B cell (primary cell): ENCODE measurements at regions not wholly inside any gene's neighbourhood (a gene's known extent, or its start where the extent isn't known, plus 50 kb on each side); places are given as distances from the start of the nearest gene placed in this dataset.

Source experiments
- ATAC-seq: fragments of 200-7000 bp; cut with Tn5 transposase; one replicate; pipeline ENCODE4 v1.10.0; 2021; ENCODE audit warnings: low read depth, mild to moderate bottlenecking, moderate number of reproducible peaks, moderate library complexity
- CTCF ChIA-PET: fragments of 350-600 bp; sonication (Branson Sonifier 250); formaldehyde crosslinking; loops from one replicate; lab custom pipeline; 2021; ENCODE audit warnings: antibody characterized with exemption, inconsistent platforms; lab: Charles Lee
- POLR2A ChIA-PET: fragments of 350-600 bp; sonication (Branson Sonifier 250); formaldehyde crosslinking; loops from one replicate; lab custom pipeline; 2021; ENCODE audit warnings: antibody characterized with exemption; lab: Charles Lee
- DNase-seq: peaks from one replicate; pipeline ENCODE4 v3.0.0; 2013
- H2AFZ ChIP-seq: 2 replicates; pipeline ENCODE4 v1.6.1; 2012; ENCODE audit warnings: mild to moderate bottlenecking, low read depth, low read length; ENCODE audit not compliant: insufficient read depth, poor library complexity, severe bottlenecking
- H3K27ac ChIP-seq, 2 donors: 1 replicate in 1 of 2; 2 replicates in 1 of 2; pipeline ENCODE4 v1.5.1; 2012 to 2013; ENCODE audit warnings: low read length in 2 of 2, mild to moderate bottlenecking in 2 of 2, moderate library complexity in 1 of 2
- H3K27me3 ChIP-seq, 4 experiments: fragments of 200-600 bp in 1 of 4; sonication (generic) in 1 of 4; replicated peaks in 1 of 4; 1 replicate in 2 of 4; 2 replicates in 2 of 4; pipeline versions ENCODE4 v1.6.1 to v1.7.0; 2013 to 2016; ENCODE audit warnings: low read length in 3 of 4, mild to moderate bottlenecking in 2 of 4, mixed read lengths in 1 of 4, moderate library complexity in 1 of 4; ENCODE audit not compliant: insufficient read depth in 4 of 4, control insufficient read depth in 3 of 4; ENCODE audit errors: control extremely low read depth in 1 of 4
- H3K36me3 ChIP-seq, 2 experiments: replicated peaks in 1 of 2; 1 replicate in 1 of 2; 2 replicates in 1 of 2; pipeline versions ENCODE4 v1.6.1 to v1.7.1; 2013; ENCODE audit warnings: low read length in 1 of 2; ENCODE audit not compliant: insufficient read depth in 2 of 2, control insufficient read depth in 1 of 2; ENCODE audit errors: control extremely low read depth in 1 of 2, extremely low read depth in 1 of 2
- H3K4me1 ChIP-seq, 2 donors: fragments of 200-600 bp in 1 of 2; sonication (generic) in 1 of 2; 1 replicate in 1 of 2; 2 replicates in 1 of 2; pipeline versions ENCODE4 v1.5.1 to v1.6.1; 2013 to 2017; ENCODE audit warnings: low read length in 2 of 2; ENCODE audit not compliant: control insufficient read depth in 2 of 2, insufficient read depth in 2 of 2
- H3K4me2 ChIP-seq: replicated peaks from 2 replicates; pipeline ENCODE3; 2012; ENCODE audit warnings: mild to moderate bottlenecking, low read depth, low read length; ENCODE audit not compliant: poor library complexity, severe bottlenecking
- H3K4me3 ChIP-seq, 5 experiments: fragments of 200-600 bp in 1 of 5; sonication (generic) in 1 of 5; 1 replicate in 3 of 5; 2 replicates in 2 of 5; pipeline versions ENCODE4 v1.5.1 to v1.7.0; 2011 to 2016; ENCODE audit warnings: low read length in 4 of 5, mild to moderate bottlenecking in 4 of 5, low read depth in 2 of 5, control low read depth in 1 of 5, moderate library complexity in 1 of 5; ENCODE audit not compliant: insufficient read depth in 1 of 5; ENCODE audit errors: control extremely low read depth in 1 of 5, extremely low read depth in 1 of 5
- H3K79me2 ChIP-seq: fragments of 200-600 bp; sonication (generic); one replicate; pipeline ENCODE4 v1.6.0; 2016; ENCODE audit warnings: low read length; ENCODE audit not compliant: control insufficient read depth, insufficient read depth
- H3K9ac ChIP-seq: fragments of 200-600 bp; sonication (generic); 2 replicates; pipeline ENCODE4 v1.6.1; 2017; ENCODE audit warnings: mild to moderate bottlenecking, low read length, moderate library complexity
- H3K9me3 ChIP-seq, 3 donors: one replicate each; pipeline versions ENCODE4 v1.6.1 to v1.7.1; 2013; ENCODE audit warnings: low read length in 2 of 3; ENCODE audit not compliant: control insufficient read depth in 2 of 3, insufficient read depth in 1 of 3; ENCODE audit errors: control extremely low read depth in 1 of 3
- H4K20me1 ChIP-seq: 2 replicates; pipeline ENCODE4 v1.6.0; 2012; ENCODE audit warnings: mild to moderate bottlenecking, low read length; ENCODE audit not compliant: insufficient read depth, control insufficient read depth, poor library complexity, severe bottlenecking
- H3K27ac Mint-ChIP-seq: one replicate; pipeline ENCODE4 v1.8.0; 2021; ENCODE audit warnings: mixed read lengths
- H3K27me3 Mint-ChIP-seq: one replicate; pipeline ENCODE4 v1.8.0; 2021; ENCODE audit warnings: mixed read lengths
- H3K4me1 Mint-ChIP-seq: one replicate; pipeline ENCODE4 v1.8.0; 2021; ENCODE audit warnings: mixed read lengths
- H3K4me3 Mint-ChIP-seq: one replicate; pipeline ENCODE4 v1.8.0; 2021; ENCODE audit warnings: mixed read lengths
- H3K9me3 Mint-ChIP-seq: one replicate; pipeline ENCODE4 v1.8.0; 2022; ENCODE audit warnings: mixed read lengths; ENCODE audit not compliant: insufficient read depth
- CTCF ChIP-seq: fragments of 200-600 bp; IDR thresholded peaks from one replicate; pipeline ENCODE4 v1.8.0; 2022; ENCODE audit warnings: antibody characterized with exemption, mild to moderate bottlenecking
- EZH2 ChIP-seq: IDR thresholded peaks from 2 replicates; pipeline ENCODE4 v1.6.1; 2012; ENCODE audit warnings: borderline replicate concordance, low read depth, mild to moderate bottlenecking, moderate library complexity, low read length; ENCODE audit not compliant: insufficient read depth, poor library complexity, severe bottlenecking
- WGBS: methylation state at CpG from one replicate; pipeline ENCODE4 v1.1.5; 2013; ENCODE audit warnings: missing lambda C conversion rate; ENCODE audit not compliant: insufficient coverage; 5-methylcytosine and 5-hydroxymethylcytosine counted together
- intact Hi-C: fragments of 100-400 bp; cut with micrococcal nuclease; formaldehyde crosslinking; loops from one replicate; pipeline ENCODE4 v1.10.0; 2022

GRCh38 chr20:40331249-40331648 is 357.8 kb downstream of the MAFB start:
- CTCF ChIA-PET = no interaction called here
- no peak for TF ChIP-seq EZH2
- no peak for TF ChIP-seq CTCF

GRCh38 chr20:40329321-40329720 is 359.7 kb downstream of the MAFB start:
- no peak overlapping the region for H3K27ac ChIP-seq
- ATAC-seq = no peak

More at GRCh38 chr20:40331249-40331648, 357.8 kb downstream of the MAFB start:
- H3K79me2 ChIP-seq = no peaks in the 10 kb centered on the region
- Mint-ChIP-seq H3K27me3 (peaks cover 23% of the 10 kb centered on the region), H3K9me3 (no peaks in the 10 kb centered on the region), H3K4me1 (no peaks in the 10 kb centered on the region), H3K4me3 (no peak overlapping the region), H3K27ac (no peak overlapping the region)
- DNase-seq (no peak), ATAC-seq (no peak)
- intact Hi-C loops = no loop called here
- H3K27me3 ChIP-seq = peaks cover 0 to 2% (median 0%) of the 10 kb centered on the region in 4 experiments
- H3K36me3 ChIP-seq = no peaks in the 10 kb centered on the region
- 87% methylated on average over 3 of the region's 3 CpGs for WGBS
- no peak overlapping the region for H3K4me3 ChIP-seq
- no peak overlapping the region for H3K9ac ChIP-seq
- no peak overlapping the region for H3K4me2 ChIP-seq
- no peaks in the 10 kb centered on the region for H3K9me3 ChIP-seq
- H4K20me1 ChIP-seq = no peaks in the 10 kb centered on the region
- H3K4me1 ChIP-seq = no peaks in the 10 kb centered on the region
- H2AFZ ChIP-seq = no peak overlapping the region
- POLR2A ChIA-PET = no interaction called here
- no peak overlapping the region for H3K27ac ChIP-seq

More at GRCh38 chr20:40329321-40329720, 359.7 kb downstream of the MAFB start:
- Mint-ChIP-seq H3K27me3 (peaks cover 15% of the 10 kb centered on the region), H3K4me1 (no peaks in the 10 kb centered on the region), H3K27ac (no peak overlapping the region), H3K4me3 (no peak overlapping the region), H3K9me3 (no peaks in the 10 kb centered on the region)
- Histone ChIP-seq H3K4me1 (no peaks in the 10 kb centered on the region), H3K4me2 (no peak overlapping the region), H3K36me3 (no peaks in the 10 kb centered on the region), H3K79me2 (no peaks in the 10 kb centered on the region), H3K9ac (no peak overlapping the region), H4K20me1 (no peaks in the 10 kb centered on the region), H3K4me3 (no peak overlapping the region), H3K27me3 (no peaks in the 10 kb centered on the region), H3K9me3 (no peaks in the 10 kb centered on the region), H2AFZ (no peak overlapping the region)
- 89% methylated on average over 1 of the region's 2 CpGs for WGBS
- CTCF ChIA-PET = no interaction called here
- DNase-seq = no peak
- intact Hi-C loops = no loop called here
- POLR2A ChIA-PET = no interaction called here
- TF ChIP-seq EZH2 (no peak), CTCF (no peak)
